ENCODE measurements at regions not wholly inside any gene's neighbourhood (a gene's known extent, or its start where the extent isn't known, plus 50 kb on each side); places are given as distances from the start of the nearest gene placed in this dataset.

DNA sequence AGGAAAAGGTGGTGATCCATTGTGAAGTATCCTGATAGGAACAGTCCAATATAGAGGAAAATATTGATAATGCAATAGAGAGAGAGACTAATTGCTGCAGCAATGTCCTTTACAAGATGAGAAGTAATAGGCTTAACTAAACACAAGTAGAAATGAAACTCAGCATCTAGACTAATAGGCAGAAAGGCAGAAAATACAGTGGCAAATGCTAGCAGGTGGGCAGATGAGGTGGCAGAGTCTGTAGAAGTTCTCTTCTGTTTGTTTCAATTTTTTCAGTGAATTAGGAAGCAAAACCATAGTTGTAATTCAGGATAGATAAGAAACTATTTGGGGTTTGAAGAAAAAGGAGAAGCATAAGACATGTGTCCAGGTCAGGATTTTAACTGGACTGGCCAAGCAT lies 236.7 kb upstream of the HS3ST5 start:
- TF ChIP-seq POLR2A (IDR thresholded peaks at IDR 0.05; ENCODE audit: low read length): no peak
- TF ChIP-seq GATA1 (IDR thresholded peaks at IDR 0.05; ENCODE audit: low read depth, low read length): no peak
